ENCODE measurements at regions not wholly inside any gene's neighbourhood (a gene's known extent, or its start where the extent isn't known, plus 50 kb on each side); places are given as distances from the start of the nearest gene placed in this dataset.

- no peak for TF ChIP-seq CTCF (IDR thresholded peaks at IDR 0.05; ENCODE audit: low read length, missing control alignments)
- no peak overlapping the region for H3K4me3 ChIP-seq (replicated peaks; ENCODE audit: low read depth, low read length)
- no peak for DNase-seq (ENCODE audit: low read depth)
Observed at GRCh38 chr11:134632347-134633119, 220.5 kb upstream of the B3GAT1 start.

GRCh38 chr11:134630861-134631260 lies 218.8 kb upstream of the B3GAT1 start:
- DNase-seq (ENCODE audit: low read depth), result no peak
- TF ChIP-seq CTCF (IDR thresholded peaks at IDR 0.05; ENCODE audit: low read length, missing control alignments), result no peak
- H3K4me3 ChIP-seq (replicated peaks; ENCODE audit: low read depth, low read length), result no peak overlapping the region

- DNase-seq (ENCODE audit: low read depth), result no peak
- H3K4me3 ChIP-seq (replicated peaks; ENCODE audit: low read depth, low read length), result no peak overlapping the region
- TF ChIP-seq CTCF (IDR thresholded peaks at IDR 0.05; ENCODE audit: low read length, missing control alignments), result no peak
Observed at GRCh38 chr11:134628426-134628825, 216.4 kb upstream of the B3GAT1 start.

GRCh38 chr11:134626032-134626431 lies 214.0 kb upstream of the B3GAT1 start:
- no peak for TF ChIP-seq CTCF (IDR thresholded peaks at IDR 0.05; ENCODE audit: low read length, missing control alignments)
- DNase-seq (ENCODE audit: low read depth), result no peak
- no peak overlapping the region for H3K4me3 ChIP-seq (replicated peaks; ENCODE audit: low read depth, low read length)

- no peak overlapping the region for H3K4me3 ChIP-seq (replicated peaks; ENCODE audit: low read depth, low read length)
- TF ChIP-seq CTCF (IDR thresholded peaks at IDR 0.05; ENCODE audit: low read length, missing control alignments), result no peak
- no peak for DNase-seq (ENCODE audit: low read depth)
Observed at GRCh38 chr11:134625631-134626030, 213.6 kb upstream of the B3GAT1 start.

- no peak overlapping the region for H3K4me3 ChIP-seq (replicated peaks; ENCODE audit: low read depth, low read length)
- TF ChIP-seq CTCF (IDR thresholded peaks at IDR 0.05; ENCODE audit: low read length, missing control alignments), result no peak
- DNase-seq (ENCODE audit: low read depth), result no peak
Observed at GRCh38 chr11:134625151-134625550, 213.1 kb upstream of the B3GAT1 start.

Data from fibroblast of pulmonary artery (primary cell).